ENCODE measurements at regions not wholly inside any gene's neighbourhood (a gene's known extent, or its start where the extent isn't known, plus 50 kb on each side); places are given as distances from the start of the nearest gene placed in this dataset.
"Not testable (repeated sequence)": the region's sequence is repeated elsewhere in the genome, so short reads cannot be mapped to it uniquely, and the experiment has no call there.

DNA sequence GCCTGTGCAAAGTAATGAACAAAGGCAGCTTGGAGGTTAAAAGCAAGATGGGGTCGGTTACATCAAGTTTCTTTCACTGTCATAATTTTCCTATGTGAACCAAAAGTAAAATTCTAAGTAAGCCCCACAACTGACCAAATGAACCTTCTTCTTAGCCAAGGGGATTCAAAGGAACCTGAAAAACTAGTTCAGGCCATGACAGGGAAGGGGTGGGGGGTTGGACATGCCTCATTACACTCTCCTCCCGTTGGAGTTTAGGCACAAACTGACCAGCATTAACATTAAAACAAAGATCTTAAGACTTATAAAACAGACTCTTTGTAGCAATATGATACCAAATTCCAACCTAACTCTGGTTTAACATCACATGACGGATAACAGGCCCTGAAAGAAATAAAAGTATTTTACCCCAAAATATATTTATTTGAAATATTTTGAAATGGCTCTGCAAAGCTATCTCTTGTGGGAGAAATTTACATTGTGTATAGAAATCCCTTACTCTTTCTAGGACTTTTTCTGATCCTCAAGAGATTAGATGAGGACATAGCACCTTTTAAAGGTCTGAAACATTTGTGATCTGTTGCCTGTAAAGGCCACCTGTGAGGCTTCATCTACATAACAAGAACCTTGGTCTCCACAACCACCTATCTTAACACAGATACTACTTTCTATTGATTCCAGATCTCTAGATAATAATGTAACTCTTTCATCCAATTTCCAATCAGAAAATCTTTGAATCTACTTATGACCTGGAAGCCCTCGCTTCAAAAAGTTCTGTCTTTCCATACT is 1829.0 kb upstream of the MIR17HG start:
- no peak for DNase-seq (ENCODE audit: extremely low read depth in 1 of 2, low read depth in 1 of 2)

DNA sequence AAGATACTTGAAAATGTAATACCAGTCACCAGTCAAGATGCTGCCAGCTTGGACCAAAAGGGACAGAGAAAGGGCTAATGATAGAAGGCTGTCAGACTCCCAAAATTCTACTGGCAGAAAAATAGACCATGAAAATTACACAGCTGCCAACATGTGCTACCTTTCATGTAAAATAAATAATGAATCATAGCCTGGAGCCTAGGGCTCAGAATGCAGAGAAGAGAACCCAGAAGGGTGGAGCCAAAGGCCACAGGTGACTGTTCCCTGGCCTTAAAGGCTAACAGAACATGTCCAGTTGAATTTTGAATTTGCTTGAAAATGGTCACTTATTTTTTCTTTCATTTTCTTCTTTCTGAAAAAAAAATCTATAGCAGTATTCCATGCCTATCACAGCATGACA is 1827.0 kb upstream of the MIR17HG start:
- DNase-seq (ENCODE audit: extremely low read depth in 1 of 2, low read depth in 1 of 2), result no peak

DNA sequence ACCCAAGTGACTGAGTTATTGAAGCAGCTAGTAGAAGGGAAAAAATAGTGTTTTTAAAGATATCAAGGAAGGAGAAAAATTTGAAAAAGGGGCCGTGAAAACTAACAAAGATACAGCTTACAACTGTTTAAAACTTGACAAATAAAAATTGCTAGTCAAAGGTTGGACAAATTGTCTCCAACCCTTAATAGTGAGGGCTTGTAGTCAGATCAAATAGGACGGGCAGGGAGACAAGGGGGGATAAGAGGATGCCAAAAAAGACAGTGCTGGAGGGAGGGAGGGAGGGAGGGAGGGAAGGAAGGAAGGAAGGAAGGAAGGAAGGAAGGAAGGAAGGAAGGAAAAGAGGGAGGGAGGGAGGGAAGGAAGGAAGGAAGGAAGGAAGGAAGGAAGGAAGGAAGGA is 1825.8 kb upstream of the MIR17HG start:
- DNase-seq (ENCODE audit: extremely low read depth in 1 of 2, low read depth in 1 of 2), result not testable (repeated sequence)

DNA sequence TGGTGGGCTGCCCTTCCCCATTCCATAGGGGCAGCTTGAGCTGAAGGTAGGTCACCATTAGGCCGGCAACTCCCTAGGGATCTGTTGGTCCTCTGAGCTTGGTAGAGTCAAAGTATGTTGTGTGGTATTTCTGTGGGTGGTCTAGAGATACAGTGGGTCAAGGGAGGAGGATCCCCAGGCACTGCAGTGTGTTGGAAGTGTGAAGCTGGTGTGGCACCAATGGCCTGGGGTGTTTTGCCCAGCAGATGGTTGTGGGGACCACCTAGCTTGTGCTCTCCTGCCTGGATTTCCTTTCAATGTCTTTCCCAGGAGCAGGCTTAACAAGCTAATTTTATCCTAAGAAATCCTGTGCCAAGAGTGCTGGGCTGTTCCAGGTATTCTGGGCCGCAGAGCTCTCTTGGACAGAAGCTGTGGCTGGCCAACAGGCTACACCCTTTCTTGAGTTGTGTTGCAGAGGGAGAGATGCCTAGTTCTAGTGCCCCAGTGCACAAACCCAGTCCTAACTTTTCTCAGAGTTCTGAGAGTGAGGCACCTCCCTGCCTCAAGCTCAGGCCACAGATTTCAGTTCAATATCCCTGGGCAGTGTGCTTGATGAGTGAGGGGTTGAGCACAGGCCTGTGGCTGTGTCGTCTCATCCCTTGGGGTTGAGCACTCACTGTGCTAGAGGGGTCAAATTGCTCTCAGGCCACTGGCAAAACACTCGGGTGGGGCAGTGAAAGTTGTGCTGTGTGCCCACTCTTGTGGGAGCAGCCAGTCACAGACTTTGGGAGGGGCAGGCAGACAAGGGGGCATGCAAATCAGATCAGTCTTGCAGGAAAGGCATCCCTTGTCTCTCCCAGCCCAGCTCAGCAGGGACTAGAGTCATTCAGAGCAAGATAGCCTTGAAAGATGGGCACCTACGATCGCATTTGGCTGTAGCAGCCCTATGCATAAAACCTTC is 1806.1 kb upstream of the MIR17HG start:
- no peak for DNase-seq (ENCODE audit: extremely low read depth in 1 of 2, low read depth in 1 of 2)

DNA sequence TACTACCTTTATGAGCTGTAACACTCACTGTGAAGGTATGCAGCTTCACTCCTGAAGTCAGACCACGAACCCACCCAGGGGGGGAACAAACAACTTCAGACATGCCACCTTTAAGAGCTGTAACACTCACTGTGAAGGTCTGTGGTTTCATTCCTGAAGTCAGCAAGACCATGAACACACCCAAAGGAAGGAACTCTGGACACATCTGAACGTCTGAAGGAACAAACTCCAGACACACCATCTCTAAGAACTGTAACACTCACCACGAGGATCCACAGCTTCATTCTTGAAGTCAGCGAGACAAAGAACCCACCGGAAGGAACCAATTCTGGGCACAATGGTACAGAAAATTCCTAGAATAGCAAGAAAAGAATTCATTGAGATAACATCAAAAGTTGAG is 1796.5 kb upstream of the MIR17HG start:
- no peak for DNase-seq (ENCODE audit: extremely low read depth in 1 of 2, low read depth in 1 of 2)

DNA sequence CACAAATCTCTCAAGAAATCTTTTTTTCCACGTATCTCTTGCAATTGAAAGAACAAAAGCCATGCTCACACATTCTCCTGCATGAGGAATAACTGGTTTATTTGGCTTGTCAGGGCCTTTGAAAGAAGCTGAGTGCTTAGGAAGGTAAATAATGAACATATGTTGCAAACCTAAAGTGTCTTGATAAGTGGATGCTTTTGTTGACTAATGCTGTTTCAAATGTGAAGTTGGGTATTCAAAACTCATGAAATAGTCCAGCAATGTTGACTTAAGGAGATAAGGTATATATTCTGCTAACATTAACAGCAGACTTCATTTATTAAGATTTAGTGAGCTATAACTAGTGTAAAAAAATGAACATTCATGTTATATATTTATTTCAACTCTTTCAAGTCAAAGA is 1792.7 kb upstream of the MIR17HG start:
- DNase-seq (ENCODE audit: extremely low read depth in 1 of 2, low read depth in 1 of 2), result no peak

DNA sequence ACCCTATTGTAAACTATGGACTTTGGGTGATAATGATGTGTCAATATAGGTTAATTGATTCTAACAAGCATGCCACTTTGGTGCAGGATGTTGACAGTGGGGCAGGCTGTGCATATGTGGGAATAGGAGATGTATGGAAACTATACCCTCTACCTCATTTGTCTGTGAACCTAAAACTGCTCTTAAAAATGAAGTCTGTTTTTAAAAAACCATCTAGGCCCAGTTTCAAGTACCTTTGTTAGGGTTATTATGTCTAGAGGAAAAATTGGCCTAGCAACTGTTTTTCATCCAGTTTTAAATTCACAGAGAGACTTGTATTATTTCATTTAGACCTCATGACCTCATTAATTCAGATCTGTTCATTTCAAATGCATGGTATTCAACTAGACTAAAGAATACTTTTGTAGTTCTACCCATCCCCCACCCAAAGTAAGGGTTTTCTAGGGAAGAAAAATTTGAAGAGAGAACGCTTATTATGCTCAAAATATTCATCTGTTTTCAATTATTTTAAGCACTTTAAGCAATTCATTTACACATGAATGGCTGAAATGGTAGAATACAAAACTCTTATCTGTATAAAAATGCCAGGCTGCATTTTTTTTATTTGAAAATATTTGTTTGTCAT is 1781.9 kb upstream of the MIR17HG start:
- DNase-seq (ENCODE audit: extremely low read depth in 1 of 2, low read depth in 1 of 2), result no peak

DNA sequence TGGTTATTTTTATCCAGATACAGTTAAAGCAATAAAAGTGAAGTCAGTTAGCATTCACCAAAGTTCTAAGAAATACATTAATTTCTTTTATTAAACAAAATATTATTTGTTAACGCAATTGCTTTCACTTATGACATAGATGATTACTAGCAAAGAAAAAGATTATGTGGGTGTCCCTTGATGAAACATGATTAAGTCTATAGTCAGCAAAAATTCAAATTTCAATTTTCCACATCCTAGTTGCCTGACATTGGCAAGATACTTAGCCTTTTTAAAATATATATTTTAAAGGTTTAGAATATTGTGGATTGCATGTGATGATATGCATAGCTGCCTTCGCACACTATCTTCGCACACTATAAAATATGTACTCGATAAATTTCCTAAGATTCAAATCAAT is 1780.5 kb upstream of the MIR17HG start:
- no peak for DNase-seq (ENCODE audit: extremely low read depth in 1 of 2, low read depth in 1 of 2)

DNA sequence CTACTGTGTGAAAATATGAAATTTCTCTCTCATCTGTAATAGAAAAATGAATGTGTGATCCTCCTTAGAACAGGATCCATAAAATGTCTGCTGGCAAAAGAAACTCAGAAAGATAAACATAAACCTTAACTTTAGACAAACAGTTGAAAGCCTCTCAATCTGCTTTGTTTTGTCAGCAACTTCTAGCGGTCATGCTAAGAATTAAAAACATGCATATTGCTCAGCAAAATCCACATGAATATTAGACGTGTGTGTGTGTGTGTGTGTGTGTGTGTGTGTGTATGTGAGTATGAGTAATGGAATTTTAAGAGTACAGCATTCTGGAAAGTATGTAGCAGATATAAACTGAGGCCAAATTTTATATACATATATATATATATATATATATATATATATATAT is 1779.2 kb upstream of the MIR17HG start:
- no peak for DNase-seq (ENCODE audit: extremely low read depth in 1 of 2, low read depth in 1 of 2)

DNA sequence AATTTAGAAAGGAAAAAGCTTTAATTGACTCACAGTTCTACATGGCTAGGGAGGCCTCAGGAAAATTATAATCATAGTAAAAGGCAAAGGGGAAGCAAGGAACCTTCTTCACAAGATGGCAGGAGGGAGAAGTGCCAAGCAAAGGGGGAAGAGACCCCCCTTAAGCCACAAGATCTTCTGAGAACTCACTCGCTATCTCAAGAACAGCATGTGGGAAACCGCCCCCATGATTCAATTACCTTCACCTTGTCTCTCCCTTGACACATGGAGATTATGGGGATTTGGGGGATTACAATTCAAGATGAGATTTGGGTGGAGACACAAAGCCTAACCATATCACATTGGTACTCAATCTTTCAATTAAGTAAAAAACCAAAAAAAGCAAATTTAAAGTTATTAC is 1778.7 kb upstream of the MIR17HG start:
- no peak for DNase-seq (ENCODE audit: extremely low read depth in 1 of 2, low read depth in 1 of 2)

DNA sequence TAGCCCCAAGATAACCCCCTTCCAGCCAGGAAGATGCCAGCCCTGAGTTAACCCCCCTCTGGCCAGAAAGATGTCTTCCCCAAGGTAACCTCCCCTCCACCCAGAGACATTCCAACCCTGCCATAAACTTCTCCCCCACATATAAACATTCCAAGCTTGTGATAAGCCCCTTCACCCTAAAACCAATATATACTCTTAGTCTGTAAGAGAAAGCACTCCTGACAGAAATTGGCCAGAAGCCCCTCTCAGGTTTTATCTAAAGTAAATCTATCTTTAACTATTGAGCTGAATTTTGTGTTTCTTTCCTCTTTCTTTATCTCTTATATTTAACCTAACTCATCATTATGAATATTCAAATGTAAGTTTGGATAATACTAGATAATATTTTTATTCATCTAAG is 1775.8 kb upstream of the MIR17HG start:
- DNase-seq (ENCODE audit: extremely low read depth in 1 of 2, low read depth in 1 of 2), result no peak

DNA sequence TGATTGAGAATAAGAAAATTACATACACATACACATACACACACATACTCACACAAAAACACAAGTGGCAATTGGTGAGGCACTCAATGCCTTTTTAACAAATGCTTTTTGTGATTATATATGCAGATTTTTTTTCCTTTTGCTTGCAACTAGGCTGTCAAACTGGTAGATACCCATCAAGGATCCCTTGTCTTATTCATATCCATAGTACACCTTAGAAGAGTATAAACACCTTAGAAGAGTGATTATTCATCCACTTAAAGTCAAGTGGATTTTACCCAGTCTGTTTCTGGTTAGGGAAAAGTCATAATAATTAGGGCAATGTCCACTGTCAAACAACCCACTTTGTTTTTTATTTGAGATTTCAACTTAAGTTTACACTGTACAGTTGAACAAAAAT is 1773.4 kb upstream of the MIR17HG start:
- DNase-seq (ENCODE audit: extremely low read depth in 1 of 2, low read depth in 1 of 2), result no peak

DNA sequence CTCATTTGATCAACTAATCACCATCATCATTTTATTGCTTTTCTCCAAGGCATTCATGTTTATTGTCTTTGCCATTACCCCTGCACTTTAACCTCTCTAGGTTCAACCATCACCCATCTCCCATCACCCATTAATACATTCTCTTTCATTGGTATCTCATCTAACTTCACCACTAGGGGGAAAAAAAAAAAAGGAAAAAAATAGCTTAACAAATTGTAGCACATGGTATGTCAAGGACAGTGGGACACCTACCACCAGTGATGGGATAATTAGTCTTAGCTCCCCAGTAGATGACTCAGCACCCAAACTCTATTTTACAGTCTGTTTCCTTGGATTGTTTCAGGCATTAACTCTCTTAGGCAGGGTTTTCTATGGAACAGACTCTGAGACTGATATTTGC is 1770.2 kb upstream of the MIR17HG start:
- no peak for DNase-seq (ENCODE audit: extremely low read depth in 1 of 2, low read depth in 1 of 2)

DNA sequence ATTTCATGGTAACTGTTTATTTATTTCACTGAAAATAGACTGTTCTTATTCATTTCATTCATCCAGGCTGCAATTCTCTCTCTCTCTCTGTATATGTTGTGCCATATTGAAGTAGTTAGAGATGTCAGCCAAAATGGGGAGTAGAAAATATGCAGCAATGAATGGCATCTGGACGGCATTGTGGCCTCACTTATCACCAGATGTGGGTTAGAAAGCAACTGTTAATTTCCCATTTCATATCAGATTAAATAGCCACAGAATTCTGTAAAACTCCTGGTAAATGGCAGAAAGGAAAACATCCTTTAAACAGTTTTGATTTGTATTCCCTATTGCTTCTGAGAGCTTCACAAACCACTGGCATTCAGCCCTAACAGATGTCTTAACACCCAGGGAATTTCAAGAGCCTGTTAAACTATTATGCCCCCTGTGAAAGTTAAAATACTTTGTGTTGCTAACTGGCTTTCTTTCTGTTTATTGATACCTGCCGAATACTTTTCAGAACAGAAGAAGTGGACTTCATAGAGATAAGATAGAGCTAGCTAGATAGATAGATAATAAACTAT is 1763.3 kb upstream of the MIR17HG start:
- DNase-seq (ENCODE audit: extremely low read depth in 1 of 2, low read depth in 1 of 2), result no peak

DNA sequence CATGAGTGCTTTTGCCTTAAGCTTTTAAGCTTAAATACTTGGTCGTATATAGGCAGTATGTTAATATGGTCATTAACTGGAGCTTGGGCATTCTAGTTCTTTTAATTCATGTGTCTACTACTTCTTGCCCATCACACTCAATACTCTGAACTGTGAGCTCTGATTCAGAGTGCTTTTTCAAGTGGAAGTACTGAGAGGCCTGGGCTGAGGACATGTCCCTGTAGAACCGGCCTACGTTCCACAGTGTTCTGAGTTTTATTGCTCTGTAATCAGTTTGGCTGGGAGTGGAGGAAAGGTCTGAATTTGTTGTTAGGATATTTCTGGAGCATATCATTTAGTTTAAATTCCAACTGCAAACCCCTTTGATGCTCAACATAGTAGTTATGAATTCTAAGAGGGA is 1744.8 kb upstream of the MIR17HG start:
- DNase-seq (ENCODE audit: extremely low read depth in 1 of 2, low read depth in 1 of 2), result no peak

DNA sequence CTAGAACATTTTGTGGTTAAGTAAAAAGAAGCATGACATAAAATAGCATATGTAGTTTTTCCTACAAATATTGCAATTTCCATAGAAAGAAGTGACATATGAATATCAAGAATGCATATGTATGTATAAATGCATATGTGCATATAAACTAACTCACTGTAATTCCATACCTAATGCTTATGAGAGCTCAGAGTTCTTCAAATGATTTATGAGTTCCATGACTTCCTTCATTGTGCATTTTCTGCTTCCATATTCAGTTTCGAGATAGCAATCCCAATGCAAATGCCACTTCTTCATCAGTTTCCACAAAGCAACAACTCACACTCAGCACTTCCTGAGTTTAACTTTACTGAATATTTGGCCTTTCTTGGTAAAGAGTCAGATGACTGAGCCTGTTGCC is 1744.3 kb upstream of the MIR17HG start:
- no peak for DNase-seq (ENCODE audit: extremely low read depth in 1 of 2, low read depth in 1 of 2)

DNA sequence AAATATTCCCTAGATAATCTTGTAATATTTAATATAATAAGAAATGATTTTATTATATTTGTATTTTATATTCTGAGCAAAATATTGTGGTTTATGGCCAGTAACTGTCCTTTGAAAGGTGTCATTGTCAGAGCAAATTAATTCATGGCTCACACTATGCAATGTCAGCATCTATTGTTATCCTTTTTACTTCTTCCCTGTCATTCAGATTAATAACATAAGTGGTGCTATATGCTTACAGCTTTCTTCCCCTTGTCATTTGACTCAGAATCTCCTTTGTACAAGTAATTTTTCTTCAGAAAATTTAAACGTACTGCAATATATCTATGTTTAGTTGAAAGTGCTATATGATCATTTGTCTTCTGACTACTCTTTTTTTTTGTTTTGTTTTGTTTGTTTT is 1738.2 kb upstream of the MIR17HG start:
- no peak for DNase-seq (ENCODE audit: extremely low read depth in 1 of 2, low read depth in 1 of 2)

DNA sequence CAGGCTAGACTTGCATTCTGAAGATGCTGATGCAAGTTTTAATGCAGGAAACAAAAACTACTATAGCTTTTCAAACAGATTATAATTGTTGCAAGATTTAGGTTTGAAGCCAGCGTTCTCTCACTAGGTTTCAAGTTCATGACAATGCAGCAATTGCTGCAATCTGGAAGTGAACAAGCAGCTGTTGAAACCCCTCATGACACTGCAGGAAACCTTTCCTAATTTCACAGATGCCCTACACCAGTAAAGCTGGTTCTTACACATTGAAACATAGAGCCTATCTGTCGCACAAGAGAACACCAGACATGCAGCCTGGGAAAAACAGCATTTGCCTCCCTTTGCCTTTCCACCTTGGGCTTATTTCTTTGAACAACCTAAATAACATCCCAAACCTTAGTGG is 1737.2 kb upstream of the MIR17HG start:
- DNase-seq (ENCODE audit: extremely low read depth in 1 of 2, low read depth in 1 of 2), result no peak

DNA sequence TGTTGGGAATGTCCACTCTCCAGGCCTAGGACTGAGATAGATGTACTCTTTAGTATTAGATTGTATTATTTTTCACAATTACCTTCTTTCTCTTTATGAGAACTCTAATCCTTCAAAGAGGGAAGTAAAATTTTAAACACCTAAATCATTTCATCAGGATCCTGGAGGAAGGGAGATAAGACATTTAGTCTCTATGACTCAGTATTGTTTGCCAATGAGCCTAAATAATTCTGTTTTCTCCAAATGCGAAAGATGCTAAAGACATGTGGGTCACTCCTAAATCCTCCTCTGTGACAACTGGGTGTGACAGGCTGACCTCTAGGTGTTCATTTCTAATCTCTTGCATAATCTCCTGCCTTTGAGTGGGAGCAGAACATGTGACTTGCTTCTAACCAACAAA is 1736.6 kb upstream of the MIR17HG start:
- DNase-seq (ENCODE audit: extremely low read depth in 1 of 2, low read depth in 1 of 2), result no peak

DNA sequence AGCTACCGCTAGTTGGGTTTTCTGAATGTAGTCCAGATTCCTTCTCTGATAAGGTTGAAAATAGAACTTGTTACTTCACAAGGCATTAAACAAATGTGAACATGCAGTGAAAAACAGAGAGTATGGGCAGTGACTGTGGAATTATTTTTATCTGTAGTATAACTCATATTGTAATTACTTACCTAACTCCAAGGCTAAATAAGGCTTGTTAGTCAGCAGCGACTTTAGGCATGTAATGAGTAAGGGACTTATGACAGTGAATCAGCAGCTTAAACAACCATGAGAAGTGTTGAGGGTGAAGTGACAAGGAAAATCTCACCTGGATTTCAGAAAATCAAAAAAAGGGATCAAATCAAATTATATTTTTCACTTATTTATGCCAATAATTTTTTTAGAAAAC is 1719.5 kb upstream of the MIR17HG start:
- DNase-seq (ENCODE audit: extremely low read depth in 1 of 2, low read depth in 1 of 2), result no peak

DNA sequence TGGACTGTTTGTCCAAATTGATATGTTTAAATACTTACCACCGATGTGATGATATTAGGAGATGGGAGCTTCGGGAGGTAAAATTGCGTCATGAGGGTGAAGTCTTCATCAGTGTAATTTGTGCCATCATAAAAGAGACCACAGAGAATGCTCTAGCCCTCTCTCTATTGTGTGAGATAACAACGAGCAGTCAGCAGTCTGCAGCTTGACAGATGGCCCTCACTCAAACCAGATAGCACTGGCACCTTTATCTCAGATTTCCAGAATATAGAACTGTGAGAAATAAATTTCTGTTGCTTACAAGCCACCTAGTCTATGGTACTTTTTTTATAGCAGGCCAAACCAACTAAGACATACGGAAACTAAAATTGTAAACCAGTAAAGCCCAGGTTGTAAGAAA is 1718.9 kb upstream of the MIR17HG start:
- no peak for DNase-seq (ENCODE audit: extremely low read depth in 1 of 2, low read depth in 1 of 2)
